UCSD-AML1 (cell line): ENCODE measurements at regions not wholly inside any gene's neighbourhood (a gene's known extent, or its start where the extent isn't known, plus 50 kb on each side); places are given as distances from the start of the nearest gene placed in this dataset.
"Not testable (repeated sequence)": the region's sequence is repeated elsewhere in the genome, so short reads cannot be mapped to it uniquely, and the experiment has no call there.

Experiments
- DNase-seq: peaks from one replicate; lab custom pipeline; 2025; ENCODE audit not compliant: unreplicated experiment; lab: John Stamatoyannopoulos, UW

- DNase-seq = no peak
Measured at GRCh38 chr17:31627960-31628359, 231.1 kb downstream of the COPRS start.

GRCh38 chr17:31623990-31624389 lies 232.5 kb downstream of the RAB11FIP4 start:
- DNase-seq = no peak

- DNase-seq = no peak
Measured at GRCh38 chr17:31622500-31622899, 231.0 kb downstream of the RAB11FIP4 start.

GRCh38 chr17:31621566-31621965 lies 230.1 kb downstream of the RAB11FIP4 start:
- DNase-seq = no peak

GRCh38 chr17:31611053-31611452 lies 219.6 kb downstream of the RAB11FIP4 start:
- DNase-seq = not testable (repeated sequence)

GRCh38 chr17:31609996-31610910 lies 218.8 kb downstream of the RAB11FIP4 start:
- DNase-seq = no peak

GRCh38 chr17:31609331-31609730 lies 217.9 kb downstream of the RAB11FIP4 start:
- no peak for DNase-seq

GRCh38 chr17:31608659-31609254 lies 217.3 kb downstream of the RAB11FIP4 start:
- no peak for DNase-seq

- DNase-seq = no peak
Measured at GRCh38 chr17:31605761-31606160, 214.3 kb downstream of the RAB11FIP4 start.

GRCh38 chr17:31604936-31605335 lies 213.5 kb downstream of the RAB11FIP4 start:
- DNase-seq = no peak

- DNase-seq = not testable (repeated sequence)
Measured at GRCh38 chr17:31600144-31600543, 208.7 kb downstream of the RAB11FIP4 start.

- DNase-seq = no peak
Measured at GRCh38 chr17:31598921-31599571, 207.6 kb downstream of the RAB11FIP4 start.

GRCh38 chr17:31598399-31598782 lies 206.9 kb downstream of the RAB11FIP4 start:
- peak; percentile 49 for DNase-seq

GRCh38 chr17:31597646-31598398 lies 206.3 kb downstream of the RAB11FIP4 start:
- no peak for DNase-seq

GRCh38 chr17:31596382-31597323 lies 205.2 kb downstream of the RAB11FIP4 start:
- DNase-seq = peak; percentile 93

GRCh38 chr17:31595666-31596381 lies 204.3 kb downstream of the RAB11FIP4 start:
- no peak for DNase-seq

- no peak for DNase-seq
Measured at GRCh38 chr17:31595076-31595475, 203.6 kb downstream of the RAB11FIP4 start.

- DNase-seq = no peak
Measured at GRCh38 chr17:31594416-31594815, 202.9 kb downstream of the RAB11FIP4 start.

GRCh38 chr17:31593806-31594205 lies 202.3 kb downstream of the RAB11FIP4 start:
- DNase-seq = no peak
